GM20431 (cell line): ENCODE measurements at regions not wholly inside any gene's neighbourhood (a gene's known extent, or its start where the extent isn't known, plus 50 kb on each side); places are given as distances from the start of the nearest gene placed in this dataset.

ENCODE experiments used
- in situ Hi-C: fragments of 300-500 bp; cut with MseI, MboI; formaldehyde crosslinking; loops from one replicate; pipeline ENCODE4 v1.15.0; 2020; ENCODE audit warnings: low sequenced_read_pairs; ENCODE audit not compliant: unreplicated experiment

DNA sequence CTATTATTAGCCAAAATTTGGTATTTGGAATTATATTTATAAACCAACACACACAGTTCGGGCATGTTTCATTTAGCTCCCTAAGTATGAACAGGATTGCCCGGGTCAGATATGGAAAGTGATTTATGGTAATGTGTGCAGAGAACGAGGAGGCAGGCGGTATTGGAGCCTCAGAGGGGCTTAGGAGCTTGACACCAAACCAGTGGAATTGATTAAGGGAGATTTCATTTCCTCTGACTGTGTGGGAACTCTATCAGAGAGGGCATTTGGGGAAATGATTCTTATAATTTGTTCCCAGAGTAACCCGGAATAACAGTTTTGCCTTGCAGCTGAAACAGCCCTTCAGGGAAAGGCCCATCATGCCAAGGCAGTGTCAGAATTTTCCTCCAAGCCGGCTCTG is 115.1 kb upstream of the SPTLC3 start:
- in situ Hi-C loops, result no loop called here

- in situ Hi-C loops, result no loop called here
These were observed 114.7 kb upstream of the SPTLC3 start for GRCh38 chr20:12894089-12894488.

DNA sequence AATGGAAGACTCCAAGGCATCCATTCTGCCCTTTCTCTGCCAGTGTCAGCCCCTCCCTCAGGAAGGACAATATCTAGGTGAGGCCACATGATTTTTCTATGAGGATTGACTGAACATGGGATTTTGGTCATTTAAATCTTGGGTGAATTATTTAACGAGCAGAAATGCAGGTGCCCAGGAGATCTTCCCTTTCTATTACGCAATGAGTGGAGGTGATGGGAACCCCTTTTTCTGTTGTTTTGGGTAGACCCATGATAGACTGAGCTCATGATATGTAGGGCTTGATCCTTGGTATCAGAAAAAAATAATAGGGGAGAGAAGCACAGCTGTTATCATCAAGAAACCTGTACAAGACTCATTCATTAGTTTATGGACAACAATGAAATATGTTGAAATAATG is 112.6 kb upstream of the SPTLC3 start:
- in situ Hi-C loops, result no loop called here

- in situ Hi-C loops, result no loop called here
These were observed 105.8 kb upstream of the SPTLC3 start for GRCh38 chr20:12902992-12903391.

- in situ Hi-C loops, result no loop called here
These were observed 102.4 kb upstream of the SPTLC3 start for GRCh38 chr20:12906361-12906760.

DNA sequence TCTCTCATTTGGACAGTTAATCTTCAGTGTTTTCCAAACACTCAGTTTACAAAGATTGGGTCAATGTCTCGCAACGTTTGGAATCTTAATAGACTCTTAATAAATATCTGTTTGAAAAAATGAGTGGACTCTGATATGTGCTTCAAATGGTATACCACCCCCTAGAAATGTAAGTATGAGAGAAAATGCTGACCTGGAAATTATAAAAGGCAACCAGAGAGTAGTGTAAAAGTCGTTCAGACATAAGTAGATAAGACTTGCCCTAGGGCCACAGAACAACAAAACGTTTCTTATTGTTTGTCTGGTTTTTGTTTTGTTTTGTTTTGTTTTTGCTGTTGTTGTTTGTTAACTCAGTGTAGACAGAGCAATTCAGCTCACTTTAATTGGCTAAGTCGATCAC is 97.4 kb upstream of the SPTLC3 start:
- in situ Hi-C loops, result no loop called here

GRCh38 chr20:12913781-12914443 is 94.9 kb upstream of the SPTLC3 start:
- in situ Hi-C loops, result no loop called here

GRCh38 chr20:12914804-12915203 is 94.0 kb upstream of the SPTLC3 start:
- in situ Hi-C loops, result no loop called here

- in situ Hi-C loops, result no loop called here
These were observed 92.1 kb upstream of the SPTLC3 start for GRCh38 chr20:12916699-12917098.

- in situ Hi-C loops, result no loop called here
These were observed 84.6 kb upstream of the SPTLC3 start for GRCh38 chr20:12924126-12924525.

GRCh38 chr20:12925210-12925755 is 83.5 kb upstream of the SPTLC3 start:
- in situ Hi-C loops, result no loop called here

DNA sequence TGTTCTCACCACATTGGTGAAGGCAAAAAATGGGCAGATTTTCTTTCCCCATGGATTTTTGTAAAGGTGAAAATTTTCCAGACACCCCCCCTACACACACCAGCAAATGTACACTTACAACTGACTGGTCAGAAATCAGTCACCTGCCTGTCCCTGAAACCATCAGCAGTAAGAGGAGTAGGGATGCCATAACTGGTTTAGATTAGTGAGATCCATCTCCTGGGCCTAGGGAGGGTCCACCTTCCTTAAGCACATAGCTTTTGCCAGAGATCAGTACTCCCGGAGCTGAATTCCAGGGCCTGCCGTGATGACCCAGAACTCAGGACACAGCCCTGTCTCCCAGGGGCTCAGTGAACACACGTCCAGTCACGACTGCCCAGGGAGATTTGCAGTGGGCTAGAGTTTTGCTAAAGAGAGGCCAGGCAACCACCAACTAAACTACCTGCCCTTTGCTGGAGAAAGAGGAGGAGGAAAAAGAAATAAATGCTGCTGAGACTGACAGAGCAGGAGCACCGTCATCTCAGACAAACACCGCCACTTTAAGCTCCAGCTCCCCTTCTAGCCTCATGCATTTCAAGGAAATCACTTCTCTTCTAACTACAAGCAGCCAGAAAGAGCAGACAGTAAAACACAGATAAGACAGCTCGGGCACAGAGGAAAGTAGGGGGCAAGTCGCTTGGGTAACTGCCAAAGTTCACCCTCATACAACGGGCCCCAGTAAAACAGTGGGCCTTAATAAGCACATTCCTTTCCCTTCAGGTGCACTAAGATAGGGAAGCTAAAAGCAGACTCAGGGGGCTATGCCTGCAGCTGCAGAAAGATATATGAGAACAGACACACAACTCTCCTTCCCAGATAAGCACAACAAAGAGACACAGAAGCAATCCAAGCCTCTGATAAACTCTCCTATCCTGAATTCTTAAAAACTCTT is 82.6 kb upstream of the SPTLC3 start:
- in situ Hi-C loops, result no loop called here

DNA sequence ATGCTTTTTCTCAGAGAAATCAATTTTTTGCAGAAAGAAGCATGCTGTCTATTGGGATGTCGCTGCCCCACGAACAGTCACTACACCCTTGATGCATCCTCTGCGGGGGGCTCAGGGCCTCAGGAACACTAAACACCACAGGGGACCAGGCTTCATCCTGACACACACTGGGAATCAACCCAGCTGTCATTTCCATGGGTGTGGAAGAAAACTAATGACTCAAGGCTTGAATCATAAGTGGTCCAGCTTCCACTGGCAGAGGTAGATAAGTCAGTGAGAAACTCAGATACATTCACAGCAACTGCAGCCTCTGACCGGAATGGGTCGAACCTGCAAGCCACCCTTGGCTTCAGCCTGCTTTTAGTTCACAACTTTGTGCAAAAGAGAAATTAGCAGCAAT is 81.3 kb upstream of the SPTLC3 start:
- in situ Hi-C loops, result no loop called here

DNA sequence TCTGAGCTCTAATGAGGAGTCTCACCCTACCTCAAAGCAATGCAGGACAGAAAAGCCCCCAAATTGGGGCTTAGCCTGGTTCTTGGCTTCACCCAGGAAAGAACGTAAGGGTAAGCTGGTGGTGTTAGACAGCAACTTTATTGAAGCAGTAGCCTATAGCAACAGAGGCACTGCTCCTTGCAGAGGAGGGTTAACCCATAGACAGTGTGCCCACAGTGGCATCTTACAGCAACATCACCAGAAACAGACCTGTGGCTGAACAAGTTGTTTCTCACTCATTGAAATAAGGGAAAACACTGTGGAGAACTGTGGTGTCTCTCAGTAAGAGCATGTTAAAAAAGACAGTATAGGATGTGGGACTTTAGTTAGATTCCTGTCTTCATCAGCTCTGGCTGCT is 80.4 kb upstream of the SPTLC3 start:
- in situ Hi-C loops, result no loop called here

DNA sequence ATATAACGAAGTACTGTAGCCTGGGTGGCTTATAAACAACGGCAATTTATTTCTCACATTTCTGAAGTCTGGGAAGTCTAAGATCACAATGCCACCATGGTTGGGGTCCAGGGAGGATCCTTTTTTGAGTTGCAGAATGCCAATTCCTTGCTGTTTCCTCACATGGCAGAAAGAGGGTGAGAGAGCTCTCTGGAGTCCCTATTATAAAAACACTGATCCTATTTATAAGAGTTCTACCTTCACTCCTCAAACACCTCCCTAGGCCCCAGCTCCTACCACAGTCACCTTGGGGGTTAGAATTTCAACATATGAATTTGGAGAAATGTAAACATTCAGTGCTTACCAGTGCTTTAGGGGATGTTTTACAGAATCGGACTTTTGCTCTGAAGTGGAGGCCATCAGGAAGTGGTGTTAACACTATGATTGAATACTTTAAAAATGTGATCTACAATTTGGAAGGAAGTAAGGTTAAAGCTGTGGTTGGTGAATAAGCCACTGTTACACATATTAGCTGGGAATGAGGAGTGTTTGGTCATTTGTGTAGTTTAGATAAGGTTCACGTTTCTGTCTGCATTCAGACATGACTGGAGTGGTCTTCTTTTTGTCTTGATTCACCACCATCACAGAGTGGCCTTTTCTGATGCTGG is 79.9 kb upstream of the SPTLC3 start:
- in situ Hi-C loops, result no loop called here

- in situ Hi-C loops, result no loop called here
These were observed 72.8 kb upstream of the SPTLC3 start for GRCh38 chr20:12936020-12936419.

GRCh38 chr20:12936524-12936923 is 72.2 kb upstream of the SPTLC3 start:
- in situ Hi-C loops, result no loop called here

- in situ Hi-C loops, result no loop called here
These were observed 67.7 kb upstream of the SPTLC3 start for GRCh38 chr20:12941025-12941424.

DNA sequence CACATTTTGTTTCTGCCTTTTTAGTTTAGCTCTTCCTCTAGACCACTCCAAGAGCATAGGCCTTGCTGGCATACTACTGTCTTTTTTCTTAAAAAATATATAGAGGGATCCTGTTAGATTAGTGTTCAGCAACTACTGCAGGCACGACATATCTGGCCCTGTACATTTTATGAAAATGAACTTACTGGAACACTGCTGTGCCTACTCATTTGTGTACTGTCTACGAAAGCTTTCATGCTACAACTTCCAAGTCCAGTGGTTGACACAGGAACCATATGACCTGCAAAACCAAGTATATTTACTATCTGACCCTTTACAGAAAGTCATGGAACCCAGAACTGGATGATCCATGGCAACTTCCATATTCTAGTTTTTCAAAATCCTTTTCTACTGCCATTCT is 66.6 kb upstream of the SPTLC3 start:
- in situ Hi-C loops, result no loop called here

DNA sequence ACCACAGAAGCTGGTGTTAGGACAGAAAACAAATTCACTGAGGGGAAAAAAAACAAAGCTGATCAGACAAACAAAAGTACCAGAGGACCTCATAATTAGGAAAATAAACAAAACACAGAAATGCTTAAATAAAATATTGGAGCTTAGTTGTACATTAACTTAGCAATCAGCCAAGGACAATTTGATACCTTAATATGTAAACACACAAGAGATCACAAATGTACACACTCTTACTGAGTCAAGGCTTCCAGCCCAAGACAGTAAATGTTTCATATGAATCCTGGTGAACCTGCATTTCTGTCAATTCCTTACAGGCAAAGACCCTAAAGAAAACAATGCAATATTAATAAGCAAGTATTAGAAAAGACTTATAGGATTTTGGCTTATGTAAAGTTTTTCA is 62.0 kb upstream of the SPTLC3 start:
- in situ Hi-C loops, result no loop called here

DNA sequence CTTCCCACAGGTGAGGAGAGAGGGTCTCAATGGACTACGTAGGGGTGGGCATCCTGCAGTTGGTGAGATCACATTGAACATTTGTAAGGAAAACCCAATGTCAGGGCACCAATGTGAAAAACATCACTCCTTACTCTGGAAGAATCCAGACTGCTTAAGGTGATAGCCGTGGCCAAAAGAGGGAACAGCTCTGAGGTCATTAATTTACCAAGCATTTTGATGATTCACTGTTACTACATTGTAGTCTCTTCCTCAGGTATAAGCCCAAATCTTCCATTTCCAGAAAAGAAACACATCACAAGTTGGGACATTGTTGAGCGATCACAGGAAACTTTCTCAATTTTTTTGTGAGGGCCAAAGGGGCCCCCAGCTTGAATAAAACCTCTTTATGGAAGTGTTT is 61.1 kb upstream of the SPTLC3 start:
- in situ Hi-C loops, result no loop called here
